SW480 (cell line): ENCODE measurements at regions not wholly inside any gene's neighbourhood (a gene's known extent, or its start where the extent isn't known, plus 50 kb on each side); places are given as distances from the start of the nearest gene placed in this dataset.

Experiments used
- DNase-seq: peaks from one replicate; pipeline ENCODE4 v3.0.0-alpha.2; 2016; ENCODE audit warnings: low spot score

GRCh38 chr2:144156736-144157640, 362.9 kb downstream of the ZEB2 start:
- no peak for DNase-seq

GRCh38 chr2:144154205-144154604, 365.7 kb downstream of the ZEB2 start:
- DNase-seq: no peak

GRCh38 chr2:144152817-144153271, 367.1 kb downstream of the ZEB2 start:
- DNase-seq: no peak

GRCh38 chr2:144151851-144152250, 368.1 kb downstream of the ZEB2 start:
- no peak for DNase-seq

GRCh38 chr2:144151405-144151804, 368.5 kb downstream of the ZEB2 start:
- DNase-seq: no peak

- DNase-seq: no peak
Observed at GRCh38 chr2:144147356-144147755, 372.6 kb downstream of the ZEB2 start.

GRCh38 chr2:144146876-144147275, 373.0 kb downstream of the ZEB2 start:
- DNase-seq: no peak

GRCh38 chr2:144146076-144146475, 373.8 kb downstream of the ZEB2 start:
- no peak for DNase-seq

GRCh38 chr2:144143294-144144151, 376.4 kb downstream of the ZEB2 start:
- DNase-seq: no peak

- no peak for DNase-seq
Observed at GRCh38 chr2:144140891-144141290, 379.0 kb downstream of the ZEB2 start.

GRCh38 chr2:144137705-144138428, 382.1 kb downstream of the ZEB2 start:
- no peak for DNase-seq

- DNase-seq: no peak
Observed at GRCh38 chr2:144137272-144137671, 382.6 kb downstream of the ZEB2 start.

GRCh38 chr2:144136297-144137010, 383.5 kb downstream of the ZEB2 start:
- no peak for DNase-seq

- no peak for DNase-seq
Observed at GRCh38 chr2:144133936-144134665, 385.8 kb downstream of the ZEB2 start.

GRCh38 chr2:144132357-144132756, 387.6 kb downstream of the ZEB2 start:
- no peak for DNase-seq

- no peak for DNase-seq
Observed at GRCh38 chr2:144131042-144131441, 388.9 kb downstream of the ZEB2 start.

- DNase-seq: no peak
Observed at GRCh38 chr2:144130551-144130950, 389.4 kb downstream of the ZEB2 start.

- no peak for DNase-seq
Observed at GRCh38 chr2:144128130-144128746, 391.7 kb downstream of the ZEB2 start.

- no peak for DNase-seq
Observed at GRCh38 chr2:144127693-144128092, 392.2 kb downstream of the ZEB2 start.

GRCh38 chr2:144126302-144126701, 393.6 kb downstream of the ZEB2 start:
- no peak for DNase-seq
